ENCODE measurements at regions not wholly inside any gene's neighbourhood (a gene's known extent, or its start where the extent isn't known, plus 50 kb on each side); places are given as distances from the start of the nearest gene placed in this dataset.
"Not testable (repeated sequence)": the region's sequence is repeated elsewhere in the genome, so short reads cannot be mapped to it uniquely, and the experiment has no call there.

DNA sequence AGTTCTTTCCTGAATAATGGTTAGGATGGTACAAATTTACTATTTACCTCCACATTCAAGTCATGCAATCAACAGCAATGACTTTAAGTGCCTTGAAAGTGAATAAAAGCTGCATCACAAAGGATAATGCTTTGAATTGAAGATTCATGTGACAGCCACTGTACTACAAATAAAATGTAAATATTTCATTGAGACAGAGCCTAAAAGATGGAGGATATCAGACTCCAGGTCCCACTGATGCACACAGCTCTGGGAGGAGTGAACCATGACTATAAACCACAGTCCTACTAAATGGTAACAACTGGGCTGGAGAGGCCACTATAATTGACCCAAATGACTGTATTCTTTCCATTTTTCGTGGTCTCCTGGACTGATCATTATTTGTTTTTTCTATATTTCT is 576.9 kb downstream of the ADCYAP1 start:
- DNase-seq (ENCODE audit: low read depth in 2 of 2) = no peak

DNA sequence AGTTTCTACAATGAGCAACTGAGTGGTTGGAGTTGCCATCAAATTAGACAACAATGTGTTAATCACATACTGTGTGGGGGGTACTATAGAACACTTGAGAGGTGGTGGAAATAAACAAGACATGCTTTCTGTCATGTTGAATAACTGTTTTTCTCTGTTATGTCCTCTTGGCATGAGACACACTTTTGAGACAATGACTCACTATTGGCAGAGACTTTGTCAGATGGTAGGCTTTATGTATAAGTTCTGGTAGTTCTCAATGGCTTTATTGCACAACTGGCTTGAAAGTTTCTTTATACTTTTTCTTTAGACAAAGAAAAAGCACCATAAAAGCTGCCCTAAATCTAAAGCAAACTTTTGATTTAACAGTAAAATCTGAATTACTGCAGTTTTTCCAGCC is 578.7 kb downstream of the ADCYAP1 start:
- no peak for DNase-seq (ENCODE audit: low read depth in 2 of 2)

DNA sequence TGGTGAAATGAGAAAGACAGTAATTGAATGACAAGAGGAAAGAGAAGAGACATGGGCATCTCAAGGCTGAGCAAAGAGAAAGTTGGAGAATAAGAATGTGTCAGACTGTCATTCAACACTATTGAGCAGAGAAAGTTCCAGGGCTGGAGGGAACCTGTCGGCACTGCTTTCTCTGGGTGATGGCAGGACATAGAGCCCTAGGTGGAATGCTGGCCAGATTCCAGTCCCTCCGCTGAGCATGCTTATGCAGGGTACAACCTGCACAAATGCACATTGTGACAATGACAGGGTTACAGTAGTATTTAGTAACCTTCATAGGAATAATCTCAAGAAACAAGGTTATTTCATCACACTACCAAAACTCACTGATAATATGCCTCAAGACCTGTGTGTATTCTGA is 582.8 kb downstream of the ADCYAP1 start:
- no peak for DNase-seq (ENCODE audit: low read depth in 2 of 2)

DNA sequence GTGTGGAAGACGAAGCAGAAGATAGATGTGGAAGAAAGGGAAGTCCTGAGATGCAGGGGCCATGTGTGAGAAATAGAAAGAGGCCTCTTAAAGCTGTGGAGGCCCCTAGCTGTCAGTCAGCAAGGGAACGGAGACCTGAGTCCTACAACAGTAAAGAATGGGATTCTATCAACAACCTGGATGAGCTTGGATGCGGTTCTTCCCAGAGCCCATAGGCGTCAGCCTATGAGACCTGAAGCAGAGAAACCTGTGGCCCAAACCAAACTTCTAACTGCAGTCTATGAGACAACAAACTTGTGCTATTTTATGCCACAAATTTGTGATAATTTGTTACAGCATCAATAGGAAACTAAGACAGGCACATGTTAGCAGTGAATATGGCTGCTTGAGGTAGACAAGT is 583.7 kb downstream of the ADCYAP1 start:
- DNase-seq (ENCODE audit: low read depth in 2 of 2) = no peak

DNA sequence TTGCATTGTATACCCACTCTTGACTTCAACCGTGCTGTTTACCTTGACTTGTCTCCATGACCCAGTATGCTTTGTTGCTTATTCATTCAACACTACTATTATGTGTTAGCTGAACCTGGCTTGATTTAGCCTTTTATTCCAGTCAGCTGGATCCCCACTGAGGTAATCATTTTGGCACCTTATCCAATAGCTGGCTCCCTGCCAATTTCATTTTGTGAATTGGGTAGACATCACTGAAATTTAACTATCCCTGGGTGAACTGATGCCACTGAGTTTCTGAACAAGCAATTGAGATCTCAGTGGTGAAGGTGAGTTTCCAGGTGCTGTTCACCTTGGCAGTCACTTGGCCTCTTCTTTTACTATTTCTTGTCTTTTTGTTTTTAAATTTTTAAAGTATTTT is 584.3 kb downstream of the ADCYAP1 start:
- DNase-seq (ENCODE audit: low read depth in 2 of 2) = no peak

DNA sequence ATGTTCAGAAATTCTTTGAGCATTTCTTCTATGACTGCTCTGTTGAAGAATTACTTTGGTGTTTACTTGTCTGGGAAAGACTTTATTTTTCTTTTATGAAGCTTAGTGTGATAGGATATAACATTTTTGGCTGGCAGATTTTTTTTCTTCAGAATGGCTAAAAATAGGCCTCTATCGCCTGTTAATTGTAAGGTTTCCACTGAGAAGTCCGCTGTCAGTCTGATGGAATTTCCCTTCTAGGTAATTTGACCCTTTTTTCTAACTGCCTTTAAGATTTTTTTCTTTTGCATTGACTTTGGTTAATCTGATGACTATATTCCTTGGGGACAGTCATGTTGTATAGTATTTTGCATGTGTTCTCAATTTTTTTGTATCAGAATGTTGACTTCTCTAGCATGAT is 590.7 kb downstream of the ADCYAP1 start:
- no peak for DNase-seq (ENCODE audit: low read depth in 2 of 2)

DNA sequence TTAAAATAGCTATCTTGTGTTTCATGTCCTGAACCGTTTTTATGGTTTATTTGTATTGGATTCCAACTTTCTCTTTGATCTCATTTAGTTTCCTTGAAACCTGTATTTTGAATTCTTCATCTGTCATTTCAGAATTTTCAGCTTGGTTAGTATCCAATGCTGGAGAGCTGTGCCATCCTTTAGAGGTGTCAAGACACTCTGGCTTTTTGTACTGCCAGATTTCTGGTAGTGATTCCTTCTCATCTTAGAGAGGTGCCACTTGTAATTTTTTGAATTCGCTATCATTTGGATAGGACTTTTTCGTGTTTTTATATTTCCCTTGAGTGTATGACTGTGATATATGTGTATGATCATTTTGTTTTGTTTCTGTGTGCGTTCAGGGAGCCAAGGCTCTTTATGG is 591.4 kb downstream of the ADCYAP1 start:
- no peak for DNase-seq (ENCODE audit: low read depth in 2 of 2)

DNA sequence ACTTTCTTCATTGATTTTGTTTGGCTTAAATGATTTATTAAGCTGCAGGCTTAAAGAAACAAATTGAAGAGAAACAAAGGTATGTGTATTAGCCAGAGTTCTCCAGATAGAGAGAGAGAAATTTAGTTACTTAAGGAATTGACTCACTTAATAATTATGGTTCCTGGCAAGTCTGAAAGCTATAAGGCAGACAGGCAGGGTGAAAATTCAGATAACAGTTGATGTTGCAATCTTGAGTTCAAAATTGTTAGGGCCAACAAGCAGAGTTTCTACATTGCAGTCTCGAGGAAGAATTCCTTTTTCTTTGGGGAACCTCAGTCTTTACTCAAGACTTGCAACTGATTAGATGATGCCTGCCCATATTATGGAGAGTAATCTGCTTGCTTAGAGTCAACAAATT is 593.5 kb downstream of the ADCYAP1 start:
- DNase-seq (ENCODE audit: low read depth in 2 of 2) = no peak

DNA sequence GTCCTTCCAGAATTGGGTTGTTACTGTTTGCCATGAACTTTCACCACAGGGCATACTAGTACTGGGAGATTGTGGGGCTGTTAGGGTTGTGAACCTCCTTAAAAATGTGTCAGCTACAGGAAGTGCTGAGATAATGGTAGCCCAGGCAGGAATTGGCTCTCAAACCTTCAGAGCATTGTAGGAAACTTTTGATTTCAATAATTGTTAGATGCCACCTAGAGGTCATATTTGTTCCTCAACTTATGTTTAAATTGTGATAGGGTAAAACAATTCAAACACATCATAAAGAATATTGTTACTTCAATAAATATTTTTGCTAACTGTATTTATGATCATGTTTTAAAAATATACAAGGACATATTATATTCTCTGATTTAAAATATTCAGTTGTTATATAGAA is 594.6 kb downstream of the ADCYAP1 start:
- DNase-seq (ENCODE audit: low read depth in 2 of 2) = no peak

DNA sequence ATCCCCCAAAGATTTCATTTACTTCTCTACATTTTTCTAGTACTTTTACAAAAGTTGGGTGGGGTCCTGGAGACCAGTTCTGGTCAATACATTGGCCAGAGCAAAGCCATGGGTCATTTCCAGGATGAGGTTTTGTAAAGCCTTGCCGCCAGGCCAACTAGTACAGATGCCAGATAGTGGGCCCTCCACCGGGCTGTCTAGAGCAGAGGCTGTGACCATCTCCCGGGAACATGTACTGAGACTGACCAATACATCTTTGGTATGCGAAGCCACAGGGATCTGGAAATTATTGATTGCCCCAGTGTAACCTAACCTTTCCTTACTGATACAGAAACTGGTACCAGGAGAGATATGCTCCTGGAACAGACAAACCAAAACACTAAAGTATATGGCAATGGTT is 599.2 kb downstream of the ADCYAP1 start:
- no peak for DNase-seq (ENCODE audit: low read depth in 2 of 2)

DNA sequence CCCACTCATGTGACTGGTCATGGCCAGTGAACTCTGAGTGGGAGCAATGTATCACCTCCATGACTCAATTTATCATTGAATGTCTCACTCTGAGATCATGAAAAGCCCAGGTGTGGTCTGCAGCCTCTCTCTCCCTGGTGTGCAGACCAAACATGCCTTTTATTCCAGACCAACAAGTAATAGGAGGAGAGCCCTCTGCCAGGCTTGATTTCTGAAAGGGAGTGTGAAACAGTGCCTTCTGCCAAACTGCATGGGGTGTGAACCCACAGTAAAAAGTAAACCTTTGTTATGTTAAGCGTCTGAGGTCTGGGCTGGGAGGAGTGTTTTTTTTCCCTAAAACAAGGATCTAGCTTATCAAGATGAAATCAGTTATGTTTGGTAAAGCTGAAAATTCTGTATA is 601.2 kb downstream of the ADCYAP1 start:
- no peak for DNase-seq (ENCODE audit: low read depth in 2 of 2)

DNA sequence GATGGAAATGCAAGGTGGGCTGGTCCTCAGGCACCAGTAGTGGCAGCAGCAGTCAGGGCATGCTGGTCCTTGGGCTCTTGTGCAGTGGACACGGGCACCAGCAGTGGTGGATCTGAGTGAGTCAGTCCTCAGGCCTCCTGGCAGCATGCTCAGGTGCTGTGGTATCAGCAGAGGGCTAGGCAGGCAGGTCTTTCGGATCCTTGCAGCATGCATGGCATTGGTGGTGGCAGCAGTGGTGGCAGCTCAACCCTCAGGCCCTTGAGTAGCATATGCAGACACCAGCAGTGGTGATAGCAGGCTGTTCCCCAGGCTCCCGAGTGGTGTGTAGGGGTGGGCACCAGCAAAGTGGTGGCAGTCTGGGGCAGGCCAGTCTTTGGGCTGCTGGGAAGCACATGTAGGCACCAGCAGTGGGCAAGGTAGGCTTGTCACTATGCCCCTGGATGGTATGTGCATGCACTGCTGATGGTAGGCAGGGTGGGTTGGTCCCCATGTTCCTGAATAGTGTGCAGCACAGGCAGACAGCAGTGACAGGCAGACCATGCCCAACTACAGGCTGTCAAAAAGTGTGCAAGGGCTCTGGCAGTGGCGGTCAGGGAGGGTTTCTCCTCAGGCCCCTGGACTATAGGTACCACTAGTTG is 606.0 kb downstream of the ADCYAP1 start:
- DNase-seq (ENCODE audit: low read depth in 2 of 2) = no peak

DNA sequence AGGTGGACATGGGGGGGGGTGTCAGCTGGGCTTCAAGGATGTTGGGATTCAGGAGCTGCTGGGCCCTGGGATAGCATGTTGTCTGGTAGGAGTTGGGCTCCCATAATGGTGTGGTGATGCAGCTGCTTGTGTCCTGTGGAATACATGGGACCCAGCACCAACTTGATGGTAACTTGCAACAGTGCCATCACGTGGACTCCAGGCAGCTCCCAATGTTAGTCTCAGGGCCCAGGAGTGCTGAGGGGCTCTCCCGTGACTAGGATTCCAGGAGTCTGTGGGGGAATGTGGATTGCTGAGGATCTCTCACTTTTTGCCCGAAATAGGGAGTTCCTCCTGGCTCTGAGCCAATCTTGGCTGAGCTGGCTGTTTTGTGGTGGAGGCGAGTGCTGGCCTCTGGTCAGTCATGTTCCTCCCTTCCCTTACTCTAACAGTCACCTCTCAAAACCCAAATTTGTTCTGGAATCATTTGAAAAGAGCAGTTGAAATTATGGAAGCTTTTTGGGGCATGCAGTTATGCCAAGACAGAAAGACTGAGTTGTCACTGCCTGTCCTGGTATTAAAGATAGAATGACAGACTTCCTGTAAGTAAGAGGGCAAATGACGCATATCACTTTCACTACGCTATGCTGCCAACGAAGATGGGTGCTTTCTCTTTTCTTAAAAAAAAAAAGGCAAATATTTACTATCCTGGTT is 607.1 kb downstream of the ADCYAP1 start:
- DNase-seq (ENCODE audit: low read depth in 2 of 2) = no peak

DNA sequence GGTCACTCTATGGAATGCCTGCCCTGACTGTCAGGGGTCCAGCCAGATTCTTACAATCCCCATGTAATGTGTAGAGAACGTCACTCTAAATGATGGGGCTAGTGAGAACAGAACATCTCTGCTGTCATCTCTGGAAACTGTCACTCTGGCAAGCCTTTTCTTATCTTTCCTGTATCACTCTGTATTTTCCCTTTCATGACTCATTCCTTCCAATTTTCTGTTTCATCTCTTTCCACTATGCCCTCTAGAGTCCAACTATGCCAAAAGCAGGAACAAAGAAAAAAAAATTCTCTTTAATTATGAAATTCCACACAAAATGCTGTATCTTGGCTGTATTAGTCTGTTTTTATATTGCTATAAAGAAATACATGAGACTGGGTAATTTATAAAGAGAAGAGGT is 608.8 kb downstream of the ADCYAP1 start:
- DNase-seq (ENCODE audit: low read depth in 2 of 2) = no peak

DNA sequence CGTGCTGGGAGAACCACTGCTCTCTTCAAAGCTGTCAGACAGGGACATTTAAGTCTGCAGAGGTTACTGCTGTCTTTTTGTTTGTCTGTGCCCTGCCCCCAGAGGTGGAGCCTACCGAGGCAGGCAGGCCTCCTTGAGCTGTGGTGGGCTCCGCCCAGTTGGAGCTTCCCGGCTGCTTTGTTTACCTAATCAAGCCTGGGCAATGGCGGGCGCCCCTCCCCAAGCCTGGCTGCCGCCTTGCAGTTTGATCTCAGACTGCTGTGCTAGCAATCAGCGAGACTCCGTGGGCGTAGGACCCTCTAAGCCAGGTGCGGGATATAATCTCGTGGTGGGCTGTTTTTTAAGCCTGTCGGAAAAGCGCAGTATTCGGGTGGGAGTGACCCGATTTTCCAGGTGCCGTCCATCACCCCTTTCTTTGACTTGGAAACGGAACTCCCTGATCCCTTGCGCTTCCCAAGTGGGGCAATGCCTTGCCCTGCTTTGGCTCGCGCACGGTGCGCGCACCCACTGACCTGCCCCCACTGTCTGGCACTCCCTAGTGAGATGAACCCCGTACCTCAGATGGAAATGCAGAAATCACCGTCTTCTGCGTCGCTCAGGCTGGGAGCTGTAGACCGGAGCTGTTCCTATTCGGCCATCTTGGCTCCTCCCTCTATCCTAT is 617.0 kb downstream of the ADCYAP1 start:
- DNase-seq (ENCODE audit: low read depth in 2 of 2) = not testable (repeated sequence)

DNA sequence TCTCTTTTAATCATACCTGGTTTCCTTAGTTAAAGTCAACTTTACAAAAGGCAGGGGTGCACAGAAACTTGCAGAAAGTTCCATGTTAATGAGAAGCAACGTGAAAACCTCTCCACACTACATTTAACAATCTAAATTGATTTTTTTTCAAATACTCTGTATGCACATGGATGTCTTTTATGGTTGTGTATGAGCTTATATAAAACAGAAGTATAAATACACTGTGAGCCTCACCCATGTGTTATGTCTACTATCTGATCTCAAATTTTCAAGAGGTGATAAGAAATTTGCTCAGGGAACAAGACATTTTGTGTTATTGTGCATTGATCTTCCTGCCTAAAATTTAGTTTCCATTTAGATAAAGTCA is 617.6 kb downstream of the ADCYAP1 start:
- no peak for DNase-seq (ENCODE audit: low read depth in 2 of 2)

DNA sequence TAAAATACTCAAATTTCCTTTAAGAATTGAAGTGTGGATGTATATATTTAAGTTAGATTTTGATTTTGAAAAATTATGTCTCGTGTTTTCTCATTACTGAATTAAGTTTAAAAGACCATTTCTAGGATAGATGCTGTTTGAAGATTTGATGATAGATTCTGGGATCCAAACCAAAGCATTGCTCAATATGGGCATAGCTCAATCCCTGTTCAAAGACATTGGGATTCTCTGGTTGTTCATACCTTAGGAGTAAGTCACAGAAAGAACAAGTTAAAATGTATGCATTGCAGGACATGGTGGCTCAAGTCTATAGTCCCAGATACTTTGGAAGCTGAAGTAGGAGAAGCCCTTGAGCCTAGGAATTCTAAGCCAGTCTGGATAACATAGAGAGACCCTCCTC is 622.3 kb downstream of the ADCYAP1 start:
- DNase-seq (ENCODE audit: low read depth in 2 of 2) = no peak

DNA sequence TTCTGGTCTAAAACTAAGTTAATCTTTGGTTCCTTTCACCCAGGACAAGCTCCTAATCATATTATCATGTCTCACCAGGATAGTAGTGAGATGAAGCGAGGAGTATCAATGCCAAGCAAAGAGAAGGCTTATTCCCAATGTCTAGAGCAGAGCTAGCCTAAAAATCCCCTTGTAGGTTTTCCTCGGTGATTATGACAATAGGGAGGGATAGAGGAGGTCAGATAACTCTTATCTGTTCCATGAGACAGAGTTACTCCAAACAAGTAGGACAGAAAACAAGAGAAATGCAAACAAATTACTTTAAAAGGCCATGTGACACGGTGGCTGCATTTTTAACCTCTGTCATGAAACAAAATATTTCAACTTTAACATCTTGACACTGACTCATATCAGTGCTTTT is 623.1 kb downstream of the ADCYAP1 start:
- no peak for DNase-seq (ENCODE audit: low read depth in 2 of 2)

DNA sequence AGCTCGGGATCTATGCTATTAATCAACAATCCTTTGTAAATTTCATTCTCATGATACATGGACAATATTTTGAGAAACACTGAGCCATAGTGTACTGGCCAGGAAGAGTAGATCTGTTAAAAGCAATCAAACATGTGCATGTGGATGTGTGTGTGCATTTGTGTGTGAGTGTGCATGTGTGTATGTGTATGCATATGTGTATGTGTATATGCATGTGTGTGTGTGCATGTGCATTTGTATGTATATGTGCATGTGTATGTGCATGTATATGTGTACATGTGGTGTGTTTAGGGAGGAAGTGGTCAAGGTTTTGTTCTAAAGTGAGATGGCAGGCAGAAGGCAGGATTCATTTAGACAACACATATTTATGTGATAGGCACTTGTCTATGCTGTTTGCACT is 623.8 kb downstream of the ADCYAP1 start:
- no peak for DNase-seq (ENCODE audit: low read depth in 2 of 2)

DNA sequence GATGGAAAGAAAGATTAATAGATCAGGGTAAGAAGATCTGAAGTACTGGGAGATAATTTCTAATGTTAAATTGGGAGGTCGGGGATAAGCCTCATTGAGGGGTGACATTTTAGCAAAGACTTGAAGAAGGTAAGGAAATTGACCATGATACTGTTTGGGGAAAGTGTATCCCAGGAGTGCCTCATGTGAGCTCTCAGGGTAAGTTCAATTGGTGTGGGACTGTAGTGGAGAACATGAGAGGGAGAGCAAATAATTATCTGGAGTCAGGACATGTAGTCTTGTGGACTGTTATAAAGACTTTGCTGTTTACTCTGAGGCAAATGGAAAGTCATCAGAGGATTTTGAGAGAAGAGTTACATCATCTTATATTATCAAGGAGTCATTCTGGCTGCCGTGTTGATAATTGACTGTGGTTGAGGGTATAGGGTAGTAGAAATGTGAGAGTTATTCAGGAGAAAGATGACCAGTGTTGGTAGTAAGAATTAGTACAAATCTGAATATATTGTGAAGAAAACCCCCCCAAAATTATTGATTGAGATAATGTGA is 624.4 kb downstream of the ADCYAP1 start:
- DNase-seq (ENCODE audit: low read depth in 2 of 2) = no peak

DNA sequence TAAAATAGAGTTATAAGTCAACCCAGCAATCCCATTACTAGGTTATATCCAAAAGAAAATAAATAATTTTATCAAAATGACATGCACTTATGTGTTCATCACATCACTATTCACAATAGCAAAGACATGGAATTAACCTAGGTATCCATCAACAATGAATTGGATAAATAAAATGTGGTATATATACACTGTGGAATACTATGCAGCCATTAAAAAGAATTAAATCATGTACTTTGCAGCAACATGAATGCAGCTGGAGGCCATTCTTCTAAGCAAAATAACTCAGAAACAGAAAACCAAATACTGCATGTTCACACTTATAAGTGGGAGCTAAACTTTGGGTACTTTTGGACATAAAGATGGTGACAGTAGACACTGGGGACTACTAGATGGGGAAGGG is 626.0 kb downstream of the ADCYAP1 start:
- DNase-seq (ENCODE audit: low read depth in 2 of 2) = no peak

DNA sequence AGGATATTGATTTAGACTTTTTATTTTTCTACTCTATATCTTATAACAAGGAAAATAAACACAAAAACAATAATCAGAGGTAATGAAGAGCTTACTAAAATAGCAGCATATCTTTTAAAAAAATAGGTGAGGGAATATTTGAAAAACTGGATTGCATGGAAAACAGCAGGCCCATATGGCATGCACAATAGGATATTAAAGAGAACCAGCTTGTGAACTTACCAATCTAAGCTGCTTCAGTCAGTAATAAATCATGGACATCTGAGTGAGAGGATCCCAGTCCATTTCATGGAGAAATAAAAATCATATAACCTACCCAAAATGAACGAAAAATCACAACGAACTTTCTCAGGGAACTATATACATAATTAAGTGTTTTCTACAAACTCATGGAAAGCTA is 634.6 kb downstream of the ADCYAP1 start:
- no peak for DNase-seq (ENCODE audit: low read depth in 2 of 2)

DNA sequence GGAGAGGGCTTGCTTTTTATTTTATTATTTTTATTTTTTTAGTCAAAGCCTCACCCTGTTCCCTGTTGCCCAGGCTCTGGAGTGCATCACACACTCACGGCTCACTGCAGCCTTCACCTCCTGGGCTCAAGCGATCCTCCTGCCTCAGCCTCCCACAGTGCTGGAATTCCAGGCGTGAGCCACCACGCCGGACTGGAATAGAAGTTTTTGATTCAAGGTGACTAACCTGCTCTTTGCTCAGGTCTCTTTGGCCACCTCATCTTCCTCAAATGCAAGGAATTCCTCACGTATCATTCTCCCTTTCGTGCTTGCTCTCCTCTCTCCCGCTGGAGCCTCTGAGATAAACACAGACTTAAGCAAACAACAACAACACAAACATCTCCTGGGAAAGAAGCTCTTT is 636.8 kb downstream of the ADCYAP1 start:
- DNase-seq (ENCODE audit: low read depth in 2 of 2) = no peak

All from fibroblast of skin of left biceps (primary cell).